ENCODE measurements at regions not wholly inside any gene's neighbourhood (a gene's known extent, or its start where the extent isn't known, plus 50 kb on each side); places are given as distances from the start of the nearest gene placed in this dataset.

DNA sequence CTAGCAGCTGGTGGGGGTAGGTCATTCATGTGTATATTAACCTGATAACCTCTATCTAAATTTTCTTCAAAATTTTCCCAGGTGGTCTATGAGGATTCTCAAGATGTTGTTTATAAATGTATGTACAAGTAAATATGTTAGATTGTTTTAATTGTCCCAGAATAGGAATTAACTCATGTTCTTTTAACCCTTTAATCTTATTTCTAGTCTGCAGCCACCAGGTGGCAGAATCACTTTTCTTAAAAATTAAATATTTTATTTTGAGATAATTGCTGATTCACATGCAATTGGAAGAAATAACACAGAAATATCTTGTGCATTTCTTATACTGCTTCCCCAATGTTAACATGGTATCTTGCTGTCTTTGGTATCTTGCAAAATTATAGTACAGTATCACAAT, 589.5 kb downstream of the ARL4A start:
- Histone ChIP-seq H3K4me3 (ENCODE audit: low read depth, low read length) (no peak overlapping the region), H3K27ac (no peak overlapping the region), H3K9me3 (ENCODE audit: severe bottlenecking) (no peaks in the 10 kb centered on the region), H3K27me3 (ENCODE audit: insufficient read depth, low read depth, severe bottlenecking) (no peaks in the 10 kb centered on the region), H3K36me3 (no peaks in the 10 kb centered on the region)
- DNase-seq, result no peak
- TF ChIP-seq, protein P1, sequence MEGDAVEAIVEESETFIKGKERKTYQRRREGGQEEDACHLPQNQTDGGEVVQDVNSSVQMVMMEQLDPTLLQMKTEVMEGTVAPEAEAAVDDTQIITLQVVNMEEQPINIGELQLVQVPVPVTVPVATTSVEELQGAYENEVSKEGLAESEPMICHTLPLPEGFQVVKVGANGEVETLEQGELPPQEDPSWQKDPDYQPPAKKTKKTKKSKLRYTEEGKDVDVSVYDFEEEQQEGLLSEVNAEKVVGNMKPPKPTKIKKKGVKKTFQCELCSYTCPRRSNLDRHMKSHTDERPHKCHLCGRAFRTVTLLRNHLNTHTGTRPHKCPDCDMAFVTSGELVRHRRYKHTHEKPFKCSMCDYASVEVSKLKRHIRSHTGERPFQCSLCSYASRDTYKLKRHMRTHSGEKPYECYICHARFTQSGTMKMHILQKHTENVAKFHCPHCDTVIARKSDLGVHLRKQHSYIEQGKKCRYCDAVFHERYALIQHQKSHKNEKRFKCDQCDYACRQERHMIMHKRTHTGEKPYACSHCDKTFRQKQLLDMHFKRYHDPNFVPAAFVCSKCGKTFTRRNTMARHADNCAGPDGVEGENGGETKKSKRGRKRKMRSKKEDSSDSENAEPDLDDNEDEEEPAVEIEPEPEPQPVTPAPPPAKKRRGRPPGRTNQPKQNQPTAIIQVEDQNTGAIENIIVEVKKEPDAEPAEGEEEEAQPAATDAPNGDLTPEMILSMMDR (IDR thresholded peaks at IDR 0.05; ENCODE audit: low read depth, low read length), result no peak

DNA sequence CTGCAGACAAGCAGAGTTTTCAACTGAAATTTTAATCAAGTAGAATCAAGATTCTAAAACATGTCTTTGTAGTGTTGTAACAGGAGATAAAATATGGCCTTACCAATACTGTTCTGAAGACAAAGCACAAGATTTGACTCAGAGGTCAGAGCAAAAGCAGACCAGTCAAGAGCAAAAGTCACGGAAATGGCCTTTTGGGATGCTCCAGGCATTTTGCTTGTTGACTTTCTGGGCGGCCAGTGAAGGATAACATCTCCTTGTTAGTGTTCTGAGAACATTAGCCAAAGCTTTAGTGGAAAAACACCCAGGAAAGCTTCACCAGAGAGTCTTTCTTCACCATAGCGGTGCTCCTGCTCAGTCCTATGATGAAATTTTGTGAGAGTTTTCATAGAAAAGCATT, 590.6 kb downstream of the ARL4A start:
- Histone ChIP-seq H3K9me3 (ENCODE audit: severe bottlenecking) (no peaks in the 10 kb centered on the region), H3K36me3 (no peaks in the 10 kb centered on the region), H3K27me3 (ENCODE audit: insufficient read depth, low read depth, severe bottlenecking) (no peaks in the 10 kb centered on the region), H3K27ac (no peak overlapping the region), H3K4me3 (ENCODE audit: low read depth, low read length) (no peak overlapping the region)
- DNase-seq, result no peak
- TF ChIP-seq, protein P1 (IDR thresholded peaks at IDR 0.05; ENCODE audit: low read depth, low read length), result no peak

DNA sequence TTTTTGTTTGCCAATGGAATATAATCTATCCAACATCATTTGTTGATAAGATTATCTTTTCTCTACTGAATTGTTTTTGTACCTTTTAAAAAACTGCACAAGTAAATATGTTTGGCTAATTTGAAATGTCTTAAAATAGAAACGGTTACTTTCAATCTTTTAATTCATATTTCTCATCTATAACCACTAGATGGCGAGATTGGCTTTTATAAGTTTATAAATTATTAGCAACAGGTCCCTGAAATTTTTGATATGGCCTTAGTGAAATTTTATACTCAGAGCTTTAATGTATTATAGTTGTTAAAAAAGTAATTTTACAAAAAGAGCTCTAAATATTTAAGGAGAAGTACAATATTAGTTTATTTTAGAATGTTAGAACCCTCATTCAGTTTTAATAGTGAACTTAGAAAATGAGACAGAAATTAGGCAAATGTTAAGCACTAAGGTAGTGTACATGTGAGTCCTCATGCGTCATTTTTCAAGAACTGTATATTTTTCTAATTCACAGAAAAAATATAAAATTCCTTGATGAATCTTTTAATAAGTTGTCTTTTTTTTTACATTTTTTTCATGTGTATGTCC, 592.5 kb downstream of the ARL4A start:
- Histone ChIP-seq H3K9me3 (ENCODE audit: severe bottlenecking) (no peaks in the 10 kb centered on the region), H3K27me3 (ENCODE audit: insufficient read depth, low read depth, severe bottlenecking) (no peaks in the 10 kb centered on the region), H3K36me3 (no peaks in the 10 kb centered on the region), H3K4me3 (ENCODE audit: low read depth, low read length) (no peak overlapping the region), H3K27ac (no peak overlapping the region)
- DNase-seq, result no peak
- TF ChIP-seq, protein P1 (IDR thresholded peaks at IDR 0.05; ENCODE audit: low read depth, low read length), result no peak

DNA sequence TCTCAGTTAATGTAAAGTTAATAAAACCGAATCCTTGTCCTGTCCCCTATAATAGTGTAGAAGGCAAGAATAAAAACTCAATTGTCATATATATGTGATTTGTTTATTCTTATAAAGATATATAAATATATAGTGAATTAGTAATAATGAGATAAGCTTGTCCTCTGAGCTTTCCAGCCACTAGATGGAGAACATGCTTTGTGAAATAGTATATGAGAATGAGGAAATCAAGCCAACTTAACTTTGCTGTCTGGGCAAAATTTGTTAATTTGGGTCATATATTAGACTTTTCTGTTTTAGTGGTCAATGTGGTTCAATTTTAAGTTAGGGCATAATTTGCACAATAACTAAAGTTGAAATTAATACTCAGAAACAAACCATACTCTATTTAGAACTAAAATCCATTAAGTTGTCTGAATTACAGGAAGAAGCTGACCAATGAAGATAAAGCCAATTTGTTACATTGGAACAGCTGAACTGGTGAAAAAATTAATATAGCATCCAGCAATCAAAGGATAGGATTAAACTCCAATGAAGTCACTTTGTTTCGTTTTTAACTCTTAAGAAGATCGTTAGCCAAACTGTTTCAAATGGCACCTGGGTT, 595.0 kb downstream of the ARL4A start:
- no peaks in the 10 kb centered on the region for H3K36me3 ChIP-seq
- TF ChIP-seq, protein P1 (IDR thresholded peaks at IDR 0.05; ENCODE audit: low read depth, low read length), result 0 out of 2 replicates have a peak, but pooled peaks have one; percentile 7
- no peak overlapping the region for H3K27ac ChIP-seq
- DNase-seq, result no peak
- no peaks in the 10 kb centered on the region for H3K27me3 ChIP-seq (ENCODE audit: insufficient read depth, low read depth, severe bottlenecking)
- H3K4me3 ChIP-seq (ENCODE audit: low read depth, low read length), result no peak overlapping the region
- H3K9me3 ChIP-seq (ENCODE audit: severe bottlenecking), result no peaks in the 10 kb centered on the region

DNA sequence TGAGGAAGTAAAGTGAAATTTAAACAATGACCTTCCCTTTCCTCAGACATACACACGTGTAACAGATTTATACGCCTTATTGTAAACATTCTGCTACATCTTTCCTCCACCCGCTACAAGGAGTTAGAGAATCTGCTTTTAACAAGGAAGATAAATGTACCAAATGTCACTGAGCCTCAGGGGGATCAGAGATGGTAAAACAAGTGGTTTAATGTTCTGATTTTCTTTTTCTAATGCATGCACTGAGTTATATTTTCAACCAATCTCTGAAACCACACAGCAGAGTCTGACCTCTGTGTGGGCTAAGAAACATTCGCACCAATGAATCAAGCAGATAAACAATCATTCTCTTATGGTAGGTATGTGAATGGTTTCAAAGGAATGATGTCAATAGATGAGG, 599.5 kb downstream of the ARL4A start:
- TF ChIP-seq, protein P1 (IDR thresholded peaks at IDR 0.05; ENCODE audit: low read depth, low read length), result no peak
- Histone ChIP-seq H3K9me3 (ENCODE audit: severe bottlenecking) (no peaks in the 10 kb centered on the region), H3K27ac (no peak overlapping the region), H3K36me3 (no peaks in the 10 kb centered on the region), H3K4me3 (ENCODE audit: low read depth, low read length) (no peak overlapping the region), H3K27me3 (ENCODE audit: insufficient read depth, low read depth, severe bottlenecking) (no peaks in the 10 kb centered on the region)
- DNase-seq, result no peak

DNA sequence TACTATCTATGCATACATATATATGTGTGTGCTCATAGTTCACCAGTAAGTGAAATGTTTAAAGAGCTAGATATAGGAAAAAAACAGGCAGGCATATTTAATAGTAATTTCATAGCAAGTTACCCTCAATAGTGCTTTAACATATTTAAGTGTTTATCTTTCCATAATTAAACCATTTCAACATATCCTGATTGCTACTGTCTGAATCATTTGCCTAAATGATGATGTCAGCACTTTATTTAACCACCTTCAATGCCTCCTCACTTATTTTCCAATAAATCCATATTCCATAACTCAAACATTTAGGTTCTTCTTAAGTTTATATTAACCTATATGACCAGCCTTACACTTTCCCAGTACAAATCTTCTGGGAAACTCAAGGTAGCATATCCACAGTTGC, 601.1 kb downstream of the ARL4A start:
- Histone ChIP-seq H3K36me3 (no peaks in the 10 kb centered on the region), H3K9me3 (ENCODE audit: severe bottlenecking) (no peaks in the 10 kb centered on the region), H3K4me3 (ENCODE audit: low read depth, low read length) (no peak overlapping the region), H3K27ac (no peak overlapping the region), H3K27me3 (ENCODE audit: insufficient read depth, low read depth, severe bottlenecking) (no peaks in the 10 kb centered on the region)
- no peak for DNase-seq
- TF ChIP-seq, protein P1 (IDR thresholded peaks at IDR 0.05; ENCODE audit: low read depth, low read length), result no peak

Data from WERI-Rb-1 (cell line).